K562 (cell line): ENCODE measurements at regions not wholly inside any gene's neighbourhood (a gene's known extent, or its start where the extent isn't known, plus 50 kb on each side); places are given as distances from the start of the nearest gene placed in this dataset.

Experiments
- ATAC-seq: fragments of 200-7000 bp; cut with Tn5 transposase; 3 replicates; pipeline ENCODE4 v1.9.1; 2020; ENCODE audit warnings: moderate library complexity
- BruUV-seq: library from RNA; stranded (reverse); fragments of 400-500 nt; replicated peaks from 2 replicates; lab custom pipeline; 2021; lab: Mats Ljungman, UMichigan
- CTCF ChIA-PET: fragments of 300-600 bp; formaldehyde crosslinking; extraction: SDS; loops from one replicate; lab custom pipeline; 2021; ENCODE audit warnings: low intra/inter-chr PET ratio; lab: Yijun Ruan, JAX
- POLR2A ChIA-PET: fragments of 300-600, 350-650 bp; sonication (Branson Sonifier 250); formaldehyde crosslinking; extraction: SDS; loops from one replicate; lab custom pipeline; 2021; ENCODE audit warnings: antibody characterized with exemption, inconsistent platforms; lab: Yijun Ruan, JAX
- DNase-seq, 4 experiments: peaks; one replicate each; pipeline versions ENCODE4 v3.0.0 to v3.0.0-alpha.2; 2011 to 2018; ENCODE audit warnings: low spot score in 3 of 4, mixed read lengths in 3 of 4; ENCODE audit errors: extremely low read depth in 1 of 4
- FAIRE-seq: peaks from 2 replicates; lab custom pipeline; 2011; peaks lifted over from hg19 to GRCh38; lab: Jason Lieb, UNC
- H2AFZ ChIP-seq: 2 replicates; pipeline ENCODE4 v1.6.0; 2011; ENCODE audit warnings: low read depth, low read length, control low read depth, inconsistent platforms
- H3K27ac ChIP-seq: fragments of 200-600 bp; 3 replicates; pipeline ENCODE4 v1.8.0; 2011; ENCODE audit warnings: low read depth, mild to moderate bottlenecking, control low read depth, inconsistent platforms, low read length, moderate library complexity, mixed read lengths; ENCODE audit errors: extremely low read depth
- H3K27me3 ChIP-seq, 2 experiments: fragments of 300-600 bp in 1 of 2; 2 replicates in 1 of 2; 3 replicates in 1 of 2; pipeline versions ENCODE4 v1.6.0 to v1.8.0; 2011; ENCODE audit warnings: inconsistent platforms in 2 of 2, low read length in 2 of 2, mild to moderate bottlenecking in 1 of 2, mixed read lengths in 1 of 2, moderate library complexity in 1 of 2; ENCODE audit not compliant: control insufficient read depth in 2 of 2, insufficient read depth in 2 of 2
- H3K36me3 ChIP-seq: fragments of 300-600 bp; 3 replicates; pipeline ENCODE4 v1.8.0; 2011; ENCODE audit warnings: mild to moderate bottlenecking, low read length, inconsistent platforms; ENCODE audit not compliant: control insufficient read depth, insufficient read depth
- H3K4me1 ChIP-seq, 2 experiments: fragments of 200-600 bp in 1 of 2; replicated peaks in 1 of 2; 2 replicates in 1 of 2; 3 replicates in 1 of 2; pipeline versions ENCODE4 v1.5.1 to v1.8.0; 2011; ENCODE audit warnings: inconsistent platforms in 2 of 2, low read length in 2 of 2, mild to moderate bottlenecking in 1 of 2, mixed read lengths in 1 of 2, moderate library complexity in 1 of 2; ENCODE audit not compliant: control insufficient read depth in 2 of 2, insufficient read depth in 2 of 2
- H3K4me2 ChIP-seq: 2 replicates; pipeline ENCODE4 v1.6.1; 2011; ENCODE audit warnings: low read length, control low read depth, inconsistent platforms, mixed read lengths; ENCODE audit not compliant: insufficient read depth
- H3K4me3 ChIP-seq: fragments of 200-600 bp; sonication (generic), shearing (Covaris generic); 2 replicates; pipeline ENCODE4 v1.5.1; 2016; ENCODE audit warnings: control low read depth, inconsistent platforms
- H3K79me2 ChIP-seq: fragments of 200-600 bp; 3 replicates; pipeline ENCODE4 v1.8.0; 2011; ENCODE audit warnings: low read length, inconsistent platforms; ENCODE audit not compliant: control insufficient read depth, insufficient read depth
- H3K9ac ChIP-seq, 2 experiments: 2 replicates each; pipeline versions ENCODE4 v1.6.0 to v1.6.1; 2011; ENCODE audit warnings: low read depth in 2 of 2, low read length in 2 of 2, control low read depth in 1 of 2, inconsistent platforms in 1 of 2, mild to moderate bottlenecking in 1 of 2, mixed read lengths in 1 of 2; ENCODE audit not compliant: insufficient read depth in 1 of 2
- H3K9me1 ChIP-seq: one replicate; pipeline ENCODE4 v1.6.0; 2011; ENCODE audit warnings: inconsistent platforms, mild to moderate bottlenecking, low read length, moderate library complexity; ENCODE audit not compliant: control insufficient read depth, insufficient read depth
- H3K9me3 ChIP-seq: replicated peaks from 2 replicates; pipeline ENCODE4 v1.5.1; 2011; ENCODE audit warnings: low read depth, low read length, inconsistent platforms; ENCODE audit not compliant: control insufficient read depth, insufficient read depth
- H4K20me1 ChIP-seq: replicated peaks from 2 replicates; pipeline ENCODE4 v1.6.1; 2011; ENCODE audit warnings: low read length, inconsistent platforms, mixed read lengths; ENCODE audit not compliant: control insufficient read depth, insufficient read depth
- CSDE1 ChIP-seq, 2 experiments: fragments of 450-650 bp; IDR thresholded peaks; 2 replicates each; pipeline ENCODE4 v1.6.1; 2016; ENCODE audit warnings: mild to moderate bottlenecking in 1 of 2
- DMBX1 ChIP-seq: fragments of 250-450 bp; sonication (Bioruptor Pico); IDR thresholded peaks from 2 replicates; pipeline ENCODE4 v1.8.0; 2022; ENCODE audit warnings: inconsistent platforms, mild to moderate bottlenecking, moderate library complexity, borderline replicate concordance
- E2F6 ChIP-seq, 2 experiments: IDR thresholded peaks; 2 replicates each; pipeline ENCODE4 v1.6.1; 2011; ENCODE audit warnings: borderline replicate concordance in 1 of 2, control low read depth in 1 of 2, low read depth in 1 of 2, low read length in 1 of 2, mild to moderate bottlenecking in 1 of 2, mixed read lengths in 1 of 2, moderate library complexity in 1 of 2; ENCODE audit not compliant: insufficient read depth in 1 of 2, insufficient read length in 1 of 2, poor library complexity in 1 of 2, severe bottlenecking in 1 of 2; ENCODE audit errors: extremely low read depth in 1 of 2
- HCFC1 ChIP-seq: IDR thresholded peaks from 2 replicates; pipeline ENCODE4 v1.6.1; 2012; ENCODE audit warnings: low read depth, low read length, improper control_type of control experiment
- HNRNPUL1 ChIP-seq: fragments of 200-400 bp; formaldehyde crosslinking; IDR thresholded peaks from 2 replicates; pipeline ENCODE4 v1.6.1; 2017; ENCODE audit warnings: low read length
- KDM1A ChIP-seq, 2 experiments: fragments of 450-650 bp; IDR thresholded peaks; 2 replicates each; pipeline ENCODE4 v1.6.1; 2016; ENCODE audit warnings: mild to moderate bottlenecking in 2 of 2
- NR1H2 ChIP-seq: sonication (generic); formaldehyde crosslinking; IDR thresholded peaks from 2 replicates; pipeline ENCODE4 v1.4.0; 2020; ENCODE audit warnings: mild to moderate bottlenecking, missing genetic modification reagents
- OTX1 ChIP-seq: fragments of 450-650 bp; formaldehyde crosslinking; IDR thresholded peaks from 2 replicates; pipeline ENCODE4 v1.4.0; 2022; ENCODE audit warnings: mild to moderate bottlenecking
- POLR2AphosphoS2 ChIP-seq: IDR thresholded peaks from 2 replicates; pipeline ENCODE4 v1.6.1; 2012; ENCODE audit warnings: low read length, improper control_type of control experiment
- PTRF ChIP-seq: fragments of 450-650 bp; IDR thresholded peaks from 2 replicates; pipeline ENCODE4 v1.6.1; 2016; ENCODE audit warnings: mild to moderate bottlenecking, missing genetic modification characterization, missing compliant biosample characterization
- PURB ChIP-seq: sonication (generic); formaldehyde crosslinking; IDR thresholded peaks from 2 replicates; pipeline ENCODE4 v1.9.0; 2021; ENCODE audit warnings: low read depth, mild to moderate bottlenecking, missing genetic modification reagents
- RHOXF2B ChIP-seq: fragments of 250-450 bp; sonication (Bioruptor Pico); conservative IDR thresholded peaks from 2 replicates; pipeline ENCODE4 v1.5.1; 2021
- TCF3 ChIP-seq: sonication (generic); formaldehyde crosslinking; IDR thresholded peaks from 2 replicates; pipeline ENCODE4 v1.4.0; 2020; ENCODE audit warnings: mild to moderate bottlenecking, missing genetic modification reagents
- TEAD4 ChIP-seq, 2 experiments: sonication (generic) in 1 of 2; formaldehyde crosslinking in 1 of 2; IDR thresholded peaks; 2 replicates each; pipeline versions ENCODE4 v1.6.1 to v1.8.0; 2012 to 2022; ENCODE audit warnings: borderline replicate concordance in 1 of 2, inconsistent platforms in 1 of 2, low read length in 1 of 2, mild to moderate bottlenecking in 1 of 2, missing genetic modification reagents in 1 of 2
- TFAP4 ChIP-seq: sonication (generic); formaldehyde crosslinking; IDR thresholded peaks from 2 replicates; pipeline ENCODE4 v1.8.0; 2022; ENCODE audit warnings: missing genetic modification reagents, mild to moderate bottlenecking, moderate library complexity, borderline replicate concordance
- U2AF1 ChIP-seq: fragments of 200-400 bp; formaldehyde crosslinking; optimal IDR thresholded peaks from 2 replicates; pipeline ENCODE3; 2017; ENCODE audit warnings: mild to moderate bottlenecking, low read depth, low read length, moderate library complexity
- ZNF143 ChIP-seq: sonication (generic); formaldehyde crosslinking; IDR thresholded peaks from 2 replicates; pipeline ENCODE4 v1.9.0; 2022; ENCODE audit warnings: mild to moderate bottlenecking, missing genetic modification reagents
- ZNF212 ChIP-seq: fragments of 450-650 bp; formaldehyde crosslinking; IDR thresholded peaks from 2 replicates; pipeline ENCODE4 v1.4.0; 2020; ENCODE audit warnings: mild to moderate bottlenecking
- ZNF224 ChIP-seq: sonication (generic); formaldehyde crosslinking; IDR thresholded peaks from 2 replicates; pipeline ENCODE4 v1.8.0; 2022; ENCODE audit warnings: mild to moderate bottlenecking, missing genetic modification reagents
- in situ Hi-C: fragments of 300-500 bp; cut with MboI; formaldehyde crosslinking; loops from 4 replicates; pipeline ENCODE4 v1.15.0; 2018; ENCODE audit warnings: inconsistent platforms, mixed read lengths
- intact Hi-C: fragments of 100-400 bp; cut with micrococcal nuclease; formaldehyde crosslinking; loops from 2 replicates; pipeline ENCODE4 v1.14.2; 2022

- TF ChIP-seq KDM1A (IDR thresholded peaks at IDR 0.05) (no peak), TFAP4 (CRISPR knock-in tag) (no peak), CSDE1 (IDR thresholded peaks at IDR 0.05) (no peak), HCFC1 (no peak), ZNF212 (CRISPR knock-in tag) (no peak), RHOXF2B (no peak), HNRNPUL1 (no peak), E2F6 (IDR thresholded peaks at IDR 0.05; ENCODE audit: borderline replicate concordance in 1 of 2, extremely low read depth in 1 of 2, insufficient read depth in 1 of 2, insufficient read length in 1 of 2, low read depth in 1 of 2, low read length in 1 of 2, poor library complexity in 1 of 2, severe bottlenecking in 1 of 2) (no peak), POLR2AphosphoS2 (no peak), NR1H2 (CRISPR knock-in tag) (no peak)
- TF ChIP-seq, all 486 proteins: peak for 0
Observed at GRCh38 chr15:47116698-47117097, 600.6 kb upstream of the SEMA6D start (continued).

GRCh38 chr15:47119349-47119748 is 598.0 kb upstream of the SEMA6D start:
- POLR2A ChIA-PET = no interaction called here
- no TSS peak for BruUV-seq
- Histone ChIP-seq H4K20me1 (no peaks in the 10 kb centered on the region), H2AFZ (no peak overlapping the region), H3K27ac (no peak overlapping the region), H3K4me3 (no peak overlapping the region), H3K79me2 (no peaks in the 10 kb centered on the region), H3K4me1 (no peaks in the 10 kb centered on the region), H3K4me2 (no peak overlapping the region), H3K9me1 (no peaks in the 10 kb centered on the region), H3K9ac (no peak overlapping the region), H3K36me3 (no peaks in the 10 kb centered on the region), H3K9me3 (no peaks in the 10 kb centered on the region), H3K27me3 (no peaks in the 10 kb centered on the region)
- DNase-seq = no peak
- in situ Hi-C loops = no loop called here
- no peak for FAIRE-seq
- intact Hi-C loops = no loop called here
- CTCF ChIA-PET = no interaction called here
- no peak for ATAC-seq
- TF ChIP-seq PURB (CRISPR knock-in tag) (no peak), ZNF143 (CRISPR knock-in tag) (no peak), TEAD4 (IDR thresholded peaks at IDR 0.05; ENCODE audit: low read length) (no peak), TEAD4 (CRISPR knock-in tag; IDR thresholded peaks at IDR 0.05; ENCODE audit: borderline replicate concordance) (no peak), PTRF (tag) (no peak), ZNF224 (CRISPR knock-in tag) (no peak), U2AF1 (no peak), OTX1 (no peak), DMBX1 (CRISPR knock-in tag) (no peak), TCF3 (CRISPR knock-in tag) (no peak)
